ENCODE measurements at regions not wholly inside any gene's neighbourhood (a gene's known extent, or its start where the extent isn't known, plus 50 kb on each side); places are given as distances from the start of the nearest gene placed in this dataset.

GRCh38 chr2:236662231-236663185 lies 92.9 kb downstream of the ACKR3 start:
- no peak for TF ChIP-seq TEAD4 (IDR thresholded peaks at IDR 0.05)
- no peak for TF ChIP-seq CEBPB (IDR thresholded peaks at IDR 0.05)
- no peak for TF ChIP-seq YY1 (IDR thresholded peaks at IDR 0.05; ENCODE audit: low read depth)
- no peak for TF ChIP-seq CREB1 (IDR thresholded peaks at IDR 0.05; ENCODE audit: low read depth)
- TF ChIP-seq EGR1 (IDR thresholded peaks at IDR 0.05) = no peak
- no peak for TF ChIP-seq USF1 (IDR thresholded peaks at IDR 0.05)
- no peak for TF ChIP-seq TCF12 (IDR thresholded peaks at IDR 0.05; ENCODE audit: low read depth)
- TF ChIP-seq TAF1 (IDR thresholded peaks at IDR 0.05; ENCODE audit: low read depth) = no peak
- no peak for TF ChIP-seq ZBTB7A (IDR thresholded peaks at IDR 0.05; ENCODE audit: low read depth)
- TF ChIP-seq REST (IDR thresholded peaks at IDR 0.05; ENCODE audit: low read depth) = no peak
- TF ChIP-seq FOXM1 (IDR thresholded peaks at IDR 0.05; ENCODE audit: borderline replicate concordance, low read depth) = no peak
- no peak for TF ChIP-seq EP300 (IDR thresholded peaks at IDR 0.05; ENCODE audit: borderline replicate concordance)

Data from Ishikawa (cell line).